Stimulated activated naive B cell treated with anti-CD40 and anti-IgM and Interleukin-4, amounts not matched to agents 10 μg/mL and 1 μg/mL and 100 μg/mL, for 72 hours (primary cell): ENCODE measurements at regions not wholly inside any gene's neighbourhood (a gene's known extent, or its start where the extent isn't known, plus 50 kb on each side); places are given as distances from the start of the nearest gene placed in this dataset.
"Not testable (repeated sequence)": the region's sequence is repeated elsewhere in the genome, so short reads cannot be mapped to it uniquely, and the experiment has no call there.

ENCODE experiments used
- ATAC-seq, 2 donors: fragments of 150-1000 bp; cut with Tn5 transposase; replicated peaks; 2 replicates each; pipeline ENCODE4 v1.10.0; 2021; ENCODE audit warnings: moderate library complexity in 1 of 2
- DNase-seq: peaks from one replicate; pipeline ENCODE4 v3.0.0; 2021
- H3K27ac Mint-ChIP-seq: one replicate; pipeline ENCODE4 v1.8.0; 2022; ENCODE audit warnings: mild to moderate bottlenecking, mixed read lengths
- H3K27me3 Mint-ChIP-seq, 2 donors: one replicate each; pipeline ENCODE4 v1.8.0; 2022; ENCODE audit warnings: mixed read lengths in 2 of 2
- H3K36me3 Mint-ChIP-seq, 2 donors: one replicate each; pipeline ENCODE4 v1.8.0; 2022; ENCODE audit warnings: mixed read lengths in 2 of 2, mild to moderate bottlenecking in 1 of 2
- H3K4me1 Mint-ChIP-seq, 2 donors: one replicate each; pipeline ENCODE4 v1.8.0; 2022; ENCODE audit warnings: mixed read lengths in 2 of 2, mild to moderate bottlenecking in 1 of 2
- H3K4me3 Mint-ChIP-seq, 2 donors: one replicate each; pipeline ENCODE4 v1.8.0; 2022; ENCODE audit warnings: mild to moderate bottlenecking in 2 of 2, mixed read lengths in 2 of 2, moderate library complexity in 1 of 2
- H3K9me3 Mint-ChIP-seq, 2 donors: one replicate each; pipeline ENCODE4 v1.8.0; 2022; ENCODE audit warnings: mixed read lengths in 2 of 2, mild to moderate bottlenecking in 1 of 2

DNA sequence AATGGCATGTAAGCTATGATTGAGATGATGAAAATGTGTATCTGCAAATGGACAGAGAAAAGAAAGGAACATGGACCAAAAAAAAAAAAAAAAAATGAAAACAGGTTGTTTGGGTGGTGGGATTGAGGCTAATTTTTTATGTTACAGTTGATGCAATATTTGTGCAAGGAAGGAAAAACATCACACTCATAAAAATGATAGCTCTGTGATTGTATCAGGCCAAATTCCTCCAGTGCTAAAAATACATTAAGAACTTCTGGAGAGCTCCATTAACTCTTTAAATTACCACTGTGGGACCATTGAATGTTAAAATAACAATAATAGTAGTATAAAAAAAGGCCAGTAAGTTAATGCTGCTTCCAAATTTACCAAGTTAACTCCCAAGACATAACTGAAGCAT, 79.5 kb upstream of the MSX2 start:
- Mint-ChIP-seq H3K9me3 (peaks cover 8 to 13% of the 10 kb centered on the region in 2 donors), H3K4me3 (no peak overlapping the region), H3K4me1 (no peaks in the 10 kb centered on the region), H3K27ac (no peak overlapping the region), H3K27me3 (no peaks in the 10 kb centered on the region), H3K36me3 (no peaks in the 10 kb centered on the region)
- DNase-seq (no peak), ATAC-seq (no peak)

DNA sequence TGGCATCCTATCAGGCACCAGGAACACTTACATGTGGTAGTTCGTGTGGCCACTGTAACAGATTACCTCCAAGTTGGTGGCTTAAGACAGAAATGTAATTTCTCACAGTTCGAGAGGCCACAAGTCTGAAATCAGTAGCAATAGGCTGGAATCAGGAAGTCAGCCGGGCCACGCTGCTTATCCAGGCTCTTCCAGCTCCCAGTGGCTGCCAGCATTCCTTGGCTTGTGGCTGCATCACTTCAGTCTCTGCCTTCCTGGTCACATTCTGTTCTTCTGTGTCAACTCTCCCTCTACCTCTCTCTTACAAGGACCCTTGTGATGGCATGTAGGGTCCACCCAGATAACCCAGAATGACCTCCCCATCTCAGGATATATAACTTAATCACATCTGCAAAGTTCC, 78.7 kb upstream of the MSX2 start:
- no peaks in the 10 kb centered on the region for H3K27me3 Mint-ChIP-seq
- H3K4me1 Mint-ChIP-seq = no peaks in the 10 kb centered on the region
- no peaks in the 10 kb centered on the region for H3K36me3 Mint-ChIP-seq
- no peak overlapping the region for H3K27ac Mint-ChIP-seq
- DNase-seq (no peak), ATAC-seq (no peak)
- H3K4me3 Mint-ChIP-seq = no peak overlapping the region
- H3K9me3 Mint-ChIP-seq = peaks cover 8 to 13% of the 10 kb centered on the region in 2 donors

GRCh38 chr5:174648618-174649017, 75.8 kb upstream of the MSX2 start:
- H3K27me3 Mint-ChIP-seq, DNase-seq, H3K4me3 Mint-ChIP-seq, H3K4me1 Mint-ChIP-seq, H3K27ac Mint-ChIP-seq, ATAC-seq, H3K36me3 Mint-ChIP-seq: not testable (repeated sequence)
- H3K9me3 Mint-ChIP-seq = peaks cover 8 to 10% of the 10 kb centered on the region in 2 donors

DNA sequence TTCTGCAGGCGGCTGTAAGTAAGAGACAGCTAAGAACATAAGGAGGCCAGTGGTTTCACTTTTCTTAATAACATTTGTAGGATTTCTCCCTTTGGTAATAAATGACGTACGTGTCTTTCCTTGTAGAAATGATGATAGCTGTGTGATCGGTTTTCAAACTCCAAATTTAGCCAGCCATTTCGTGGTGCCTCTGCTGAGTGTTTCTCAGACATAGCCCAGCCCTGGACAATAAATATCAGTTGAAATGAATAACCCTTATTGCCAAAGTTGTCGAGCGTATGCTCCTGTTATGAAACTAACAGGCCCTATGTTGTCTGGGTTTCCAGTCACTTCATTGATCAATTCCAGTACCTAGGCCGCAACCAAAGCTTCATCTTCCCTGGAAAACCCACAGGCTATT, 75.0 kb upstream of the MSX2 start:
- Mint-ChIP-seq H3K36me3 (no peaks in the 10 kb centered on the region), H3K4me3 (no peak overlapping the region), H3K4me1 (no peaks in the 10 kb centered on the region), H3K27me3 (peaks cover 5% of the 10 kb centered on the region in 2 donors), H3K9me3 (peaks cover 8 to 10% of the 10 kb centered on the region in 2 donors), H3K27ac (no peak overlapping the region)
- ATAC-seq (no peak), DNase-seq (no peak)

GRCh38 chr5:174654442-174654841, 69.9 kb upstream of the MSX2 start:
- DNase-seq (no peak), ATAC-seq (no peak)
- H3K9me3 Mint-ChIP-seq = peaks cover 0 to 1% of the 10 kb centered on the region in 2 donors
- peaks cover 5% of the 10 kb centered on the region in 2 donors for H3K27me3 Mint-ChIP-seq
- H3K4me3 Mint-ChIP-seq = no peak overlapping the region
- no peaks in the 10 kb centered on the region for H3K4me1 Mint-ChIP-seq
- no peak overlapping the region for H3K27ac Mint-ChIP-seq
- no peaks in the 10 kb centered on the region for H3K36me3 Mint-ChIP-seq

GRCh38 chr5:174655351-174655750, 69.0 kb upstream of the MSX2 start:
- Mint-ChIP-seq H3K27ac (no peak overlapping the region), H3K9me3 (no peaks in the 10 kb centered on the region), H3K4me3 (no peak overlapping the region), H3K4me1 (no peaks in the 10 kb centered on the region), H3K27me3 (peaks cover 5% of the 10 kb centered on the region in 2 donors), H3K36me3 (no peaks in the 10 kb centered on the region)
- ATAC-seq (no peak), DNase-seq (no peak)

GRCh38 chr5:174664180-174664850, 60.1 kb upstream of the MSX2 start:
- Mint-ChIP-seq H3K4me1 (no peaks in the 10 kb centered on the region), H3K4me3 (no peak overlapping the region), H3K9me3 (peaks cover 8 to 9% of the 10 kb centered on the region in 2 donors), H3K27ac (no peak overlapping the region), H3K27me3 (no peaks in the 10 kb centered on the region), H3K36me3 (no peaks in the 10 kb centered on the region)
- no peak for DNase-seq
- no peak for ATAC-seq

DNA sequence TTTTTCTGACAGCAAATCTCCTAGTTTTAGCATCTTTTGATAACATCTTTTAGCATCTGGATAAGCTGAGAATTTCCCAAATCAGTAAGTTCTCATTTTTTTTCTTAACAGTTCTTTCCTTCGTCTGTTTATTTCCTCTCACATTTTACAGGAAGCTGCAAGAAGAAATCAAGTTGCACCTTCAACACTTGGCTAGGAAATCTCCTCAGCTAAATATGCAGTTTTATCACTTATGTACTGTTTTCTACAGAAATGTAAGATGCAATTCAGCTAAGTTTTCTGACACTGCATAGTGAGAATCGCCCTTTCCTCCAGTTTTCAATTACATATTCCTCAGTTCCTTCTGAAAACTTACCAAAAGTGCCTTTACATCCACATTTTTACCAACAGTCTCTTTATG, 59.0 kb upstream of the MSX2 start:
- Mint-ChIP-seq H3K9me3 (peaks cover 8 to 9% of the 10 kb centered on the region in 2 donors), H3K36me3 (no peaks in the 10 kb centered on the region), H3K27ac (no peak overlapping the region), H3K27me3 (no peaks in the 10 kb centered on the region), H3K4me1 (no peaks in the 10 kb centered on the region), H3K4me3 (no peak overlapping the region)
- ATAC-seq = no peak
- no peak for DNase-seq

DNA sequence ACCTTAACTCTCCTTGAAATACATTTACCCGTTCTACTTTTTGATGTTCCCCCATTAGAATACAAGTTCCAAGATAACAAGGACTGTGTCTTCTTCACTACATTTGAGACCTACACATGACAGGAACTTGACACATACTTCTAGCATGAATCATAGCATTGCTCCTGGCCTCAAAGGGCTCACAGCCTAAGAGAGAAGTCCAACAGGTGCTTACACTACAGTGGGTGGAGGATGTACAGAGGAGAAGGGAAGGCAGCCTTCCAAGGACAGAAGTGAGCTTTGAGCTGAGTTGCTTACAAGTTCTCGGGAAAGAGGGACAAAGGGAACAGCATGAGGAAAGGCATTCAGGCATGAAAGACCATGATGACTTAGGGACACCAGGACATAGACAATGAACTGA, 56.9 kb upstream of the MSX2 start:
- H3K27me3 Mint-ChIP-seq = no peaks in the 10 kb centered on the region
- H3K4me3 Mint-ChIP-seq = no peak overlapping the region
- no peaks in the 10 kb centered on the region for H3K4me1 Mint-ChIP-seq
- peaks cover 8 to 9% of the 10 kb centered on the region in 2 donors for H3K9me3 Mint-ChIP-seq
- H3K27ac Mint-ChIP-seq = no peak overlapping the region
- no peaks in the 10 kb centered on the region for H3K36me3 Mint-ChIP-seq
- DNase-seq = no peak
- no peak for ATAC-seq

- Mint-ChIP-seq H3K9me3 (peaks cover 9% of the 10 kb centered on the region in 2 donors), H3K36me3 (no peaks in the 10 kb centered on the region), H3K4me3 (no peak overlapping the region), H3K4me1 (no peaks in the 10 kb centered on the region), H3K27me3 (no peaks in the 10 kb centered on the region), H3K27ac (no peak overlapping the region)
- DNase-seq (no peak), ATAC-seq (no peak)
These were observed 56.0 kb upstream of the MSX2 start for GRCh38 chr5:174668349-174668748.
